GM13976 (cell line): ENCODE measurements at regions not wholly inside any gene's neighbourhood (a gene's known extent, or its start where the extent isn't known, plus 50 kb on each side); places are given as distances from the start of the nearest gene placed in this dataset.

Experiments
- DNase-seq: peaks from one replicate; pipeline ENCODE4 v3.0.0; 2012; ENCODE audit warnings: low spot score
- CTCF ChIP-seq: IDR thresholded peaks from 2 replicates; pipeline ENCODE4 v1.5.1; 2012; ENCODE audit warnings: borderline replicate concordance, mild to moderate bottlenecking; ENCODE audit not compliant: insufficient read depth; ENCODE audit errors: extremely low read depth, missing control alignments, control extremely low read depth
- in situ Hi-C: fragments of 300-500 bp; cut with MboI; formaldehyde crosslinking; loops from one replicate; pipeline ENCODE4 v1.12.0; 2022; ENCODE audit warnings: low sequenced_read_pairs, mixed read lengths, inconsistent platforms; ENCODE audit not compliant: unreplicated experiment

- in situ Hi-C loops, result no loop called here
- TF ChIP-seq CTCF, result no peak
- DNase-seq, result no peak
These were observed 736.9 kb upstream of the PCDH9 start for GRCh38 chr13:67967031-67967430.

GRCh38 chr13:67966065-67966464 lies 735.9 kb upstream of the PCDH9 start:
- TF ChIP-seq CTCF, result no peak
- in situ Hi-C loops, result no loop called here
- DNase-seq, result no peak

GRCh38 chr13:67964986-67965385 lies 734.9 kb upstream of the PCDH9 start:
- in situ Hi-C loops, result no loop called here
- no peak for TF ChIP-seq CTCF
- no peak for DNase-seq

GRCh38 chr13:67964091-67964490 lies 734.0 kb upstream of the PCDH9 start:
- in situ Hi-C loops, result no loop called here
- TF ChIP-seq CTCF, result no peak
- no peak for DNase-seq

- no peak for TF ChIP-seq CTCF
- no peak for DNase-seq
- in situ Hi-C loops, result no loop called here
These were observed 731.2 kb upstream of the PCDH9 start for GRCh38 chr13:67961331-67961730.

- TF ChIP-seq CTCF, result no peak
- no peak for DNase-seq
- in situ Hi-C loops, result no loop called here
These were observed 721.3 kb upstream of the PCDH9 start for GRCh38 chr13:67951431-67951830.

GRCh38 chr13:67950603-67951002 lies 720.5 kb upstream of the PCDH9 start:
- TF ChIP-seq CTCF, result no peak
- in situ Hi-C loops, result no loop called here
- DNase-seq, result no peak
